SU-DHL-6 (cell line): ENCODE measurements at regions not wholly inside any gene's neighbourhood (a gene's known extent, or its start where the extent isn't known, plus 50 kb on each side); places are given as distances from the start of the nearest gene placed in this dataset.

Experiments
- H2AFZ ChIP-seq: fragments of 200-600 bp; sonication (generic); 2 replicates; pipeline ENCODE4 v1.6.1; 2014; ENCODE audit warnings: low read depth, mild to moderate bottlenecking, moderate library complexity, mixed read lengths, antibody characterized with exemption, low read length; ENCODE audit not compliant: severe bottlenecking
- H3F3A ChIP-seq: fragments of 200-600 bp; shearing (Covaris generic); 2 replicates; pipeline ENCODE4 v1.6.0; 2016; ENCODE audit warnings: antibody characterized with exemption, mild to moderate bottlenecking; ENCODE audit not compliant: insufficient read depth
- H3K27ac ChIP-seq: fragments of 200-600 bp; sonication (generic); 2 replicates; pipeline ENCODE4 v1.5.1; 2016; ENCODE audit warnings: low read depth, mild to moderate bottlenecking, low read length, moderate library complexity, mixed read lengths
- H3K27me3 ChIP-seq: fragments of 200-600 bp; sonication (generic), shearing (Covaris generic); 2 replicates; pipeline ENCODE4 v1.6.0; 2014; ENCODE audit warnings: mild to moderate bottlenecking, low read length
- H3K36me3 ChIP-seq: fragments of 200-600 bp; sonication (generic); 2 replicates; pipeline ENCODE4 v1.6.1; 2014; ENCODE audit warnings: mild to moderate bottlenecking, low read length, mixed read lengths
- H3K4me2 ChIP-seq: fragments of 300-600, 200-600 bp; shearing (Covaris generic), sonication (generic); 2 replicates; pipeline ENCODE4 v1.6.0; 2014; ENCODE audit warnings: low read length, low read depth, mild to moderate bottlenecking; ENCODE audit not compliant: poor library complexity, severe bottlenecking
- H3K4me3 ChIP-seq: fragments of 200-600 bp; sonication (generic); 2 replicates; pipeline ENCODE4 v1.5.1; 2014; ENCODE audit warnings: antibody characterized with exemption, low read length, mild to moderate bottlenecking, mixed read lengths; ENCODE audit not compliant: insufficient read depth, poor library complexity, severe bottlenecking
- H3K79me2 ChIP-seq: fragments of 200-600 bp; sonication (generic); 2 replicates; pipeline ENCODE4 v1.6.1; 2014; ENCODE audit warnings: mild to moderate bottlenecking, low read length, moderate library complexity; ENCODE audit not compliant: insufficient read depth
- H3K9ac ChIP-seq: fragments of 200-600 bp; sonication (generic); 2 replicates; pipeline ENCODE4 v1.7.0; 2014; ENCODE audit warnings: mild to moderate bottlenecking, low read length
- H3K9me2 ChIP-seq: fragments of 200-600 bp; sonication (generic); replicated peaks from 2 replicates; pipeline ENCODE4 v1.6.1; 2014; ENCODE audit warnings: low read length; ENCODE audit not compliant: insufficient read depth
- H3K9me3 ChIP-seq: fragments of 200-600 bp; sonication (generic); 2 replicates; pipeline ENCODE4 v1.6.1; 2014; ENCODE audit warnings: low read length, mixed read lengths; ENCODE audit not compliant: insufficient read depth
- H4K20me1 ChIP-seq: fragments of 200-600 bp; sonication (generic); 2 replicates; pipeline ENCODE4 v1.6.1; 2014; ENCODE audit warnings: low read depth, mild to moderate bottlenecking, antibody characterized with exemption, low read length, moderate library complexity, mixed read lengths
- CTCF ChIP-seq: fragments of 200-600 bp; sonication (generic); IDR thresholded peaks from one replicate; pipeline ENCODE4 v1.5.1; 2017; ENCODE audit warnings: antibody characterized with exemption, mild to moderate bottlenecking, low read length, moderate library complexity; ENCODE audit not compliant: insufficient read depth, poor library complexity, severe bottlenecking
- EZH2phosphoT487 ChIP-seq: fragments of 200-600 bp; sonication (generic), shearing (Covaris generic); conservative IDR thresholded peaks from 2 replicates; pipeline ENCODE4 v1.6.1; 2018; ENCODE audit warnings: mild to moderate bottlenecking, antibody characterized with exemption, low read length, moderate library complexity, mixed read lengths

- no peak overlapping the region for H2AFZ ChIP-seq
- H3K27ac ChIP-seq, result no peak overlapping the region
- H3K27me3 ChIP-seq, result no peaks in the 10 kb centered on the region
- H3K9me3 ChIP-seq, result no peaks in the 10 kb centered on the region
- H3K79me2 ChIP-seq, result no peaks in the 10 kb centered on the region
- no peaks in the 10 kb centered on the region for H3F3A ChIP-seq
- H3K9ac ChIP-seq, result no peak overlapping the region
- H3K9me2 ChIP-seq, result no peaks in the 10 kb centered on the region
- no peaks in the 10 kb centered on the region for H4K20me1 ChIP-seq
- TF ChIP-seq EZH2phosphoT487 (no peak), CTCF (no peak)
- no peak overlapping the region for H3K4me3 ChIP-seq
- no peaks in the 10 kb centered on the region for H3K36me3 ChIP-seq
- H3K4me2 ChIP-seq, result no peak overlapping the region
These were observed 81.2 kb upstream of the BARHL2 start for GRCh38 chr1:90798344-90798743.

- Histone ChIP-seq H3K9me2 (no peaks in the 10 kb centered on the region), H3K79me2 (no peaks in the 10 kb centered on the region), H4K20me1 (no peaks in the 10 kb centered on the region), H3K36me3 (no peaks in the 10 kb centered on the region), H3K4me3 (no peak overlapping the region), H3K4me2 (no peak overlapping the region), H3K27ac (no peak overlapping the region), H3K9ac (no peak overlapping the region), H3K9me3 (no peaks in the 10 kb centered on the region), H3F3A (no peaks in the 10 kb centered on the region), H2AFZ (no peak overlapping the region), H3K27me3 (no peaks in the 10 kb centered on the region)
- TF ChIP-seq EZH2phosphoT487 (no peak), CTCF (no peak)
These were observed 78.3 kb upstream of the BARHL2 start for GRCh38 chr1:90795431-90795830.

- no peaks in the 10 kb centered on the region for H3K27me3 ChIP-seq
- no peak overlapping the region for H3K9ac ChIP-seq
- H3F3A ChIP-seq, result no peaks in the 10 kb centered on the region
- H3K4me3 ChIP-seq, result no peak overlapping the region
- no peaks in the 10 kb centered on the region for H3K36me3 ChIP-seq
- no peaks in the 10 kb centered on the region for H3K79me2 ChIP-seq
- H4K20me1 ChIP-seq, result no peaks in the 10 kb centered on the region
- no peak overlapping the region for H3K4me2 ChIP-seq
- no peak overlapping the region for H3K27ac ChIP-seq
- no peaks in the 10 kb centered on the region for H3K9me3 ChIP-seq
- no peaks in the 10 kb centered on the region for H3K9me2 ChIP-seq
- TF ChIP-seq EZH2phosphoT487 (no peak), CTCF (no peak)
- H2AFZ ChIP-seq, result no peak overlapping the region
These were observed 69.6 kb upstream of the BARHL2 start for GRCh38 chr1:90786709-90787108.
